Activated B cell treated with CpG ODN at 0.5 μM for 24 hours (primary cell): ENCODE measurements at regions not wholly inside any gene's neighbourhood (a gene's known extent, or its start where the extent isn't known, plus 50 kb on each side); places are given as distances from the start of the nearest gene placed in this dataset.
"Not testable (repeated sequence)": the region's sequence is repeated elsewhere in the genome, so short reads cannot be mapped to it uniquely, and the experiment has no call there.

Experiments
- ATAC-seq: fragments of 200-7000 bp; cut with Tn5 transposase; one replicate; pipeline ENCODE4 v1.10.0; 2021; ENCODE audit warnings: low read depth, mild to moderate bottlenecking, moderate library complexity
- CTCF ChIA-PET: fragments of 350-600 bp; sonication (Branson Sonifier 250); formaldehyde crosslinking; loops from one replicate; lab custom pipeline; 2021; ENCODE audit warnings: antibody characterized with exemption; lab: Charles Lee
- POLR2A ChIA-PET: fragments of 350-600 bp; sonication (Branson Sonifier 250); formaldehyde crosslinking; loops from one replicate; lab custom pipeline; 2021; ENCODE audit warnings: antibody characterized with exemption; lab: Charles Lee
- DNase-seq: peaks from one replicate; pipeline ENCODE4 v3.0.0; 2022
- H3K27ac Mint-ChIP-seq: one replicate; pipeline ENCODE4 v1.8.0; 2020; ENCODE audit warnings: mixed read lengths
- H3K27me3 Mint-ChIP-seq: one replicate; pipeline ENCODE4 v1.8.0; 2021; ENCODE audit warnings: mixed read lengths
- H3K36me3 Mint-ChIP-seq: one replicate; pipeline ENCODE4 v1.8.0; 2021; ENCODE audit warnings: low read depth, mixed read lengths
- H3K4me1 Mint-ChIP-seq: one replicate; pipeline ENCODE4 v1.8.0; 2021; ENCODE audit warnings: mixed read lengths
- H3K4me3 Mint-ChIP-seq: one replicate; pipeline ENCODE4 v1.8.0; 2020; ENCODE audit warnings: mild to moderate bottlenecking, mixed read lengths
- H3K9me3 Mint-ChIP-seq: one replicate; pipeline ENCODE4 v1.8.0; 2020; ENCODE audit warnings: mixed read lengths
- intact Hi-C: fragments of 100-400 bp; cut with micrococcal nuclease; formaldehyde crosslinking; loops from one replicate; pipeline ENCODE4 v1.15.1; 2024
- TF ChIP-seq, protein P1 (sequence below): fragments of 200-600 bp; IDR thresholded peaks from one replicate; pipeline ENCODE4 v1.8.0; 2022; ENCODE audit warnings: antibody characterized with exemption, mild to moderate bottlenecking

DNA sequence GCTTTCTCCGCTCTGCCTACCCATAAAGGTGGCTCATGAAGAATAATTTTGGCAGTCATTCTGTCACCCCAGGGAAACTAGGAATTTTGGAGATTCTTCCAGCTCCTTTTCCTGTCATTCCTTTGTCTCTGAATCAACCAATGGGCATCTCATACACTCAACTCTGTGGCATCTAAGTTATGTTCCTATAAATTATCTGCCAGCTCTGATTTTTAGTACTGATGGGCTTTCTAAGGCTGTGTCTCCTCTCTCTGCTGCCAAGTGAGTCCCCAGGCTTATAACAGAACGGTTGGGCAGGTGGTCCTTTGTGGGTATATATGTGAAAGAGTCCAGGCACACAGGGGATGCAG, 226.8 kb downstream of the NMUR2 start:
- peaks cover 3% of the 10 kb centered on the region for H3K27me3 Mint-ChIP-seq
- no peaks in the 10 kb centered on the region for H3K36me3 Mint-ChIP-seq
- H3K9me3 Mint-ChIP-seq = peaks cover 5% of the 10 kb centered on the region
- H3K4me1 Mint-ChIP-seq = no peaks in the 10 kb centered on the region
- TF ChIP-seq, protein P1, sequence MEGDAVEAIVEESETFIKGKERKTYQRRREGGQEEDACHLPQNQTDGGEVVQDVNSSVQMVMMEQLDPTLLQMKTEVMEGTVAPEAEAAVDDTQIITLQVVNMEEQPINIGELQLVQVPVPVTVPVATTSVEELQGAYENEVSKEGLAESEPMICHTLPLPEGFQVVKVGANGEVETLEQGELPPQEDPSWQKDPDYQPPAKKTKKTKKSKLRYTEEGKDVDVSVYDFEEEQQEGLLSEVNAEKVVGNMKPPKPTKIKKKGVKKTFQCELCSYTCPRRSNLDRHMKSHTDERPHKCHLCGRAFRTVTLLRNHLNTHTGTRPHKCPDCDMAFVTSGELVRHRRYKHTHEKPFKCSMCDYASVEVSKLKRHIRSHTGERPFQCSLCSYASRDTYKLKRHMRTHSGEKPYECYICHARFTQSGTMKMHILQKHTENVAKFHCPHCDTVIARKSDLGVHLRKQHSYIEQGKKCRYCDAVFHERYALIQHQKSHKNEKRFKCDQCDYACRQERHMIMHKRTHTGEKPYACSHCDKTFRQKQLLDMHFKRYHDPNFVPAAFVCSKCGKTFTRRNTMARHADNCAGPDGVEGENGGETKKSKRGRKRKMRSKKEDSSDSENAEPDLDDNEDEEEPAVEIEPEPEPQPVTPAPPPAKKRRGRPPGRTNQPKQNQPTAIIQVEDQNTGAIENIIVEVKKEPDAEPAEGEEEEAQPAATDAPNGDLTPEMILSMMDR = no peak
- intact Hi-C loops = no loop called here
- no peak for DNase-seq
- POLR2A ChIA-PET = no interaction called here
- no peak for ATAC-seq
- H3K27ac Mint-ChIP-seq = no peak overlapping the region
- no peak overlapping the region for H3K4me3 Mint-ChIP-seq
- CTCF ChIA-PET = no interaction called here

DNA sequence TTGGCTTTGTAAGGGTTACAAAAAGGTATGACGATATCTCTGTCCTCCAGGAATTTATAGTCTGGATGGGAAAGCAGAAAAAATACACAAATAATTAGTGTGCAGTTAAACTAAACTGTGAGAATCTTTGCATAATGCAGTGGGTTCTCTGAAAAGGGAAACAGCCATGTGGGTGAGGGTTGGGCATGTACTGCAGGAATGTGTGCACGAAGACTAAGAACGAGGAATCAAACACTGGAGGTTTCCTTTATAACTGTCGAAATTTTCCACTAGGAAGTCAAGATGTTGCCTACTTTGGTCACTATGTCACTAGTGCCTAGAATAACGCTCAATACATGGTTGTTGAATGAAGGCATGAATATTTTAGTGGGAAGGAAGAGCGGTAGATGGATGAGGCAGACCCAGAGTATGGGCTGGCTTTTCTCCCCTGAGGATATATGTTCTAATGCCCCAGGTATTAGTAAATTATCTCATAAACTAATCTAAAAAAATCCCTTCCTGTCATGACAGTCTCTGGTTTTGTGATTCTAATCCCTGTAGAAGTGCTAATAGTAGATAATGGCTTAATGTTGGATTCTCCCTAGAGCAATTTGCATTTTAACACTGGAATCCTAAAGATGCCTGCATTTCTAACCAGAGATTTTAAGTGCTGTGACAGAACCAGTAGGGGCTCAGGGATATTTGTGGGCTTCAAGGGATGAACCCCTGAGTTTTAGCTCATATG, 227.3 kb downstream of the NMUR2 start:
- peaks cover 3% of the 10 kb centered on the region for H3K27me3 Mint-ChIP-seq
- TF ChIP-seq, protein P1 = no peak
- no peak overlapping the region for H3K27ac Mint-ChIP-seq
- H3K36me3 Mint-ChIP-seq = no peaks in the 10 kb centered on the region
- H3K4me1 Mint-ChIP-seq = no peaks in the 10 kb centered on the region
- POLR2A ChIA-PET = no interaction called here
- CTCF ChIA-PET = no interaction called here
- H3K4me3 Mint-ChIP-seq = no peak overlapping the region
- ATAC-seq (no peak), DNase-seq (no peak)
- H3K9me3 Mint-ChIP-seq = peaks cover 5% of the 10 kb centered on the region
- intact Hi-C loops = no loop called here

GRCh38 chr5:152171888-152172287, 233.2 kb downstream of the NMUR2 start:
- no peak overlapping the region for H3K4me3 Mint-ChIP-seq
- H3K27ac Mint-ChIP-seq = no peak overlapping the region
- TF ChIP-seq, protein P1 = no peak
- ATAC-seq (no peak), DNase-seq (no peak)
- H3K4me1 Mint-ChIP-seq = no peaks in the 10 kb centered on the region
- H3K36me3 Mint-ChIP-seq = no peaks in the 10 kb centered on the region
- intact Hi-C loops = no loop called here
- no peaks in the 10 kb centered on the region for H3K9me3 Mint-ChIP-seq
- peaks cover 3% of the 10 kb centered on the region for H3K27me3 Mint-ChIP-seq
- POLR2A ChIA-PET = no interaction called here
- CTCF ChIA-PET = no interaction called here

- H3K27ac Mint-ChIP-seq = no peak overlapping the region
- POLR2A ChIA-PET = no interaction called here
These were observed 234.7 kb downstream of the NMUR2 start for GRCh38 chr5:152170350-152170749.

DNA sequence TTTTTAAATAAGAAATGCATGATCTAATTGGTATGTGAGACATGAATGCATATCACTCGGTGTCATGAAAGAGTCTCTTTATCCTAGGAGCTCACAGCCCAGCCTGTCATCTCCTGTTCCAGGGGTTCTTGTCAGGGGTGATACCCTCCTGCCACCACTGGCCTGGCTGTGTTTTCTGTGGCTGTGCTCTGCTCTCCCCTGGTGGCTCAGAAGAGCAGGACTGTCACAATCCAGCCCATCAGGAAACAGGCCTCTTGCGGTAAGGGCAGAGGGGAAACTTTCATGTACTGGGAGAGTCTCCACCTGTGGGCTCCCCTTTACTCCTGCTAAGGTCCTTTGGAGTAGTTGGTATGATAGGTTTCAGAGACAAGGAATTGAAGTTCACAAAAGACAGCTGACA, 240.2 kb upstream of the GLRA1 start:
- CTCF ChIA-PET = no interaction called here
- ATAC-seq = no peak
- H3K27ac Mint-ChIP-seq = no peak overlapping the region
- no peaks in the 10 kb centered on the region for H3K27me3 Mint-ChIP-seq
- H3K9me3 Mint-ChIP-seq = no peaks in the 10 kb centered on the region
- DNase-seq = no peak
- H3K4me1 Mint-ChIP-seq = no peaks in the 10 kb centered on the region
- POLR2A ChIA-PET = interaction anchor here (0.6 kb wide), 1 partner anchor 1060 kb away, joined by 3 read pairs; no protein-coding TSS in a partner anchor
- H3K4me3 Mint-ChIP-seq = no peak overlapping the region
- intact Hi-C loops = no loop called here
- no peaks in the 10 kb centered on the region for H3K36me3 Mint-ChIP-seq
- TF ChIP-seq, protein P1 = no peak

More at GRCh38 chr5:152170350-152170749, 234.7 kb downstream of the NMUR2 start:
- H3K27me3 Mint-ChIP-seq = peaks cover 3% of the 10 kb centered on the region
- CTCF ChIA-PET = no interaction called here
- no peaks in the 10 kb centered on the region for H3K9me3 Mint-ChIP-seq
- no peaks in the 10 kb centered on the region for H3K4me1 Mint-ChIP-seq
- TF ChIP-seq, protein P1 = no peak
- H3K36me3 Mint-ChIP-seq = no peaks in the 10 kb centered on the region
- no peak overlapping the region for H3K4me3 Mint-ChIP-seq
- DNase-seq (no peak), ATAC-seq (no peak)
- intact Hi-C loops = no loop called here

DNA sequence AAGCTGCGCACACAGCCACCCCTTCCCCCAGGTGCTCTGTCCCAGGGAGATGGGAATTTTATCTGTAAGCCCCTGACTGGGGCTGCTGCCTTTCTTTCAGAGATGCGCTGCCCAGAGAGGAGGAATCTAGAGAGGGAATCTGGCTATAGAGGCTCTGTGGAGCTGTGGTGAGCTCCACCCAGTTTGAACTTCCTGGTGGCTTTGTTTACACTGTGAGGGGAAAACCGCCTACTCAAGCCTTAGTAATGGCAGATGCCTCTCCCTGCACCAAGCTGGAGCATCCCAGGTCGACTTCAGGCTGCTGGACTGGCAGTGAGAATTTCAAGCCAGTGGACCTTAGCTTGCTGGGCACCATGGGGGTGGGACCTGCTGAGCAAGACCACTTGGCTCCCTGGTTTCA, 235.2 kb upstream of the GLRA1 start:
- H3K9me3 Mint-ChIP-seq, intact Hi-C loops, H3K4me3 Mint-ChIP-seq, POLR2A ChIA-PET, H3K4me1 Mint-ChIP-seq, H3K36me3 Mint-ChIP-seq, ATAC-seq, DNase-seq, H3K27me3 Mint-ChIP-seq, H3K27ac Mint-ChIP-seq: not testable (repeated sequence)
- CTCF ChIA-PET = interaction anchor here (0.7 kb wide), 1 partner anchor 17 kb away, joined by 3 read pairs; no protein-coding TSS in a partner anchor

- POLR2A ChIA-PET, DNase-seq, ATAC-seq, H3K27me3 Mint-ChIP-seq, H3K36me3 Mint-ChIP-seq, CTCF ChIA-PET, intact Hi-C loops, H3K4me3 Mint-ChIP-seq, H3K9me3 Mint-ChIP-seq, H3K4me1 Mint-ChIP-seq, H3K27ac Mint-ChIP-seq: not testable (repeated sequence)
These were observed 229.8 kb upstream of the GLRA1 start for GRCh38 chr5:152154452-152154851.
